NT2/D1 (cell line): ENCODE measurements at regions not wholly inside any gene's neighbourhood (a gene's known extent, or its start where the extent isn't known, plus 50 kb on each side); places are given as distances from the start of the nearest gene placed in this dataset.
"Not testable (repeated sequence)": the region's sequence is repeated elsewhere in the genome, so short reads cannot be mapped to it uniquely, and the experiment has no call there.

ENCODE experiments used
- DNase-seq: peaks from one replicate; pipeline ENCODE4 v3.0.0-alpha.2; 2011; ENCODE audit warnings: low read depth, low spot score
- H3K27me3 ChIP-seq: 2 replicates; pipeline ENCODE4 v1.6.0; 2011; ENCODE audit warnings: mild to moderate bottlenecking; ENCODE audit not compliant: insufficient read length, insufficient read depth
- H3K36me3 ChIP-seq: 2 replicates; pipeline ENCODE4 v1.6.1; 2011; ENCODE audit warnings: mild to moderate bottlenecking, low read length, mixed read lengths; ENCODE audit not compliant: insufficient read depth, insufficient read length
- H3K4me1 ChIP-seq: 2 replicates; pipeline ENCODE4 v1.5.1; 2011; ENCODE audit not compliant: insufficient read depth, insufficient read length
- H3K4me3 ChIP-seq: 2 replicates; pipeline ENCODE4 v1.5.1; 2011; ENCODE audit warnings: low read depth; ENCODE audit not compliant: insufficient read length
- H3K9ac ChIP-seq: 2 replicates; pipeline ENCODE4 v1.6.0; 2011; ENCODE audit warnings: low read depth; ENCODE audit not compliant: insufficient read length
- H3K9me3 ChIP-seq: 2 replicates; pipeline ENCODE4 v1.5.1; 2011; ENCODE audit warnings: mild to moderate bottlenecking, low read length; ENCODE audit not compliant: insufficient read depth
- SUZ12 ChIP-seq: IDR thresholded peaks from 2 replicates; pipeline ENCODE4 v1.6.1; 2011; ENCODE audit not compliant: insufficient read length, insufficient read depth; ENCODE audit errors: extremely low read depth
- YY1 ChIP-seq: IDR thresholded peaks from 2 replicates; pipeline ENCODE4 v1.6.1; 2011; ENCODE audit not compliant: insufficient read length, insufficient read depth
- ZNF274 ChIP-seq: IDR thresholded peaks from 2 replicates; pipeline ENCODE4 v1.6.1; 2011; ENCODE audit warnings: mild to moderate bottlenecking, low read depth, low read length

DNA sequence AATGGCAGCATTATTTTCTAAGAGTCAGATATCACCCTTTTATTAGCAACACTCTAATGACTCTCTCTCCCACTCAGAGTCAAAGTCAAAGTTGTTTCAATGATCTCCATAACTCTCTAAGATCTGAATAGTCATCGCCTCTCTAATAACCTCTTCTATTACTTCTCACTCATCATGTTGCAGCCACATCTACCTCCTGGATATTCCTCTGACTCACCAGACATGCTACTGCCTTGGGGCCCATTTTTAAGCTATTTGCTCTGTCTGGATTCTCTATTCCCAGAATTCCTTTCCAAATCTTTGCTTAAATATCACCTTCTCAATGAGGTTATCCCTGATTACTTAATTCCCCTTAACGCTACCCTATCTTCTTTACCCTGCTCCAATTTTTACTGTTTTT, 391.8 kb upstream of the MAGEB16 start:
- no peak overlapping the region for H3K4me3 ChIP-seq
- no peaks in the 10 kb centered on the region for H3K36me3 ChIP-seq
- TF ChIP-seq YY1 = no peak
- TF ChIP-seq SUZ12 = no peak
- no peak for TF ChIP-seq ZNF274
- no peaks in the 10 kb centered on the region for H3K27me3 ChIP-seq
- H3K9ac ChIP-seq = no peak overlapping the region
- no peaks in the 10 kb centered on the region for H3K9me3 ChIP-seq
- H3K4me1 ChIP-seq = no peaks in the 10 kb centered on the region
- no peak for DNase-seq

GRCh38 chrX:35416782-35417181, 381.4 kb upstream of the MAGEB16 start:
- no peak for TF ChIP-seq ZNF274
- no peak for TF ChIP-seq SUZ12
- no peak for TF ChIP-seq YY1
- Histone ChIP-seq H3K36me3 (no peaks in the 10 kb centered on the region), H3K4me1 (no peaks in the 10 kb centered on the region), H3K9me3 (no peaks in the 10 kb centered on the region), H3K27me3 (no peaks in the 10 kb centered on the region), H3K4me3 (no peak overlapping the region), H3K9ac (no peak overlapping the region)
- DNase-seq = no peak

GRCh38 chrX:35432056-35432455, 366.1 kb upstream of the MAGEB16 start:
- H3K4me1 ChIP-seq = no peaks in the 10 kb centered on the region
- DNase-seq = no peak
- H3K9me3 ChIP-seq = peaks cover 13% of the 10 kb centered on the region
- TF ChIP-seq YY1 (no peak), ZNF274 (no peak), SUZ12 (no peak)
- H3K4me3 ChIP-seq = no peak overlapping the region
- H3K9ac ChIP-seq = no peak overlapping the region
- no peaks in the 10 kb centered on the region for H3K36me3 ChIP-seq
- no peaks in the 10 kb centered on the region for H3K27me3 ChIP-seq

DNA sequence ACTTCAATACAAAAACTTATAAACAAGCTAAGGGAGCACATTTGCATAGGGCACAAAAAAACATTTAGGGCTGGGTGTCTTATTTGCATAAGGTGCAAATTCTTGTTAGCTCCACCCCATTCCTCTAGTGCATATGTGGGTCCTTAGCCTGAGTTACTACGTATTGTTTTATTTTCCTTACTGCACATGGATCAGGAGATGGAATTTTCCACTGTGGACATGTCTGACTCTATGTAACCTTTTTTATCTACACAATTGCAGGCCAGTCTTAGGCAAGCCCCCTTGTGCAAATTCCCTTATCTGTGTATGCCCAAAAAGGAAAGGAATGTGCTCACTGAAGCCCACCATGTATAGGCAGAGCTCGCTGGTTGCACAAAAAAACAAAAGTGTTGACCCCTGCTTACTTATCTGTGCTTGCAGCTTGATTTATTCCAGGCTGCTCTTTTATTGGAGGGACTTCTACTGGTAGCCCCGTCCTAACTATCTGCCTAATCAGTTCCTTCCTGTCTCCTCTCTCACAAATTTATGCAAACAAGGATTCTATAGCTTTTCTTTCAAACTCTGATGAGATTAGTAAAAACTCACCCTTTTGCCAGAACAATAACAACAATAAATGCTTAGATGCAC, 359.0 kb upstream of the MAGEB16 start:
- no peak for DNase-seq
- H3K9ac ChIP-seq = no peak overlapping the region
- H3K36me3 ChIP-seq = no peaks in the 10 kb centered on the region
- H3K4me3 ChIP-seq = no peak overlapping the region
- H3K9me3 ChIP-seq = peaks cover 45% of the 10 kb centered on the region
- H3K4me1 ChIP-seq = no peaks in the 10 kb centered on the region
- TF ChIP-seq YY1 = no peak
- no peak for TF ChIP-seq ZNF274
- no peak for TF ChIP-seq SUZ12
- no peaks in the 10 kb centered on the region for H3K27me3 ChIP-seq

DNA sequence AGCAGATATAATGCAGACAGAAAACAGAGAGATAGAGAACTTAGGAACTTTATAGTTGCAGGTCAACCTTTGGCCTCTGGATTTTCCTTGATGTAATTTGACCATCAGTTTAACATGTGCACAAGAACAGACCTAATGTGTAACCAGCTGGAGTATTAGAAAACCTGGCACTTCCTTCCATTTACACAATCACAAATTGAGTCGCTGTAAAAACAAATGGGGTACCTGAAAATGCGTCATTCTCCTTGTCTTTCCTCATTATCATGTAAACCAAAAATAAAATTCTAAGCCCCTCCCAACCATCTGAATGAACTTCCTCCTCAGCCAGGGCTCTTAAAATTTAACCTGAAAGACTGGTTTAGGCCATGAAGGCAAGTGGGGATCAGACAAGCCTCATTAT, 358.4 kb upstream of the MAGEB16 start:
- H3K36me3 ChIP-seq = no peaks in the 10 kb centered on the region
- no peak overlapping the region for H3K9ac ChIP-seq
- H3K4me3 ChIP-seq = no peak overlapping the region
- no peak for DNase-seq
- H3K4me1 ChIP-seq = no peaks in the 10 kb centered on the region
- no peak for TF ChIP-seq ZNF274
- TF ChIP-seq YY1 = no peak
- TF ChIP-seq SUZ12 = no peak
- H3K9me3 ChIP-seq = peaks cover 45% of the 10 kb centered on the region
- H3K27me3 ChIP-seq = no peaks in the 10 kb centered on the region

GRCh38 chrX:35442421-35442820, 355.7 kb upstream of the MAGEB16 start:
- H3K9ac ChIP-seq = no peak overlapping the region
- no peaks in the 10 kb centered on the region for H3K36me3 ChIP-seq
- H3K4me1 ChIP-seq = no peaks in the 10 kb centered on the region
- H3K4me3 ChIP-seq = no peak overlapping the region
- H3K9me3 ChIP-seq = peaks cover 28% of the 10 kb centered on the region
- DNase-seq = no peak
- TF ChIP-seq SUZ12 = no peak
- no peak for TF ChIP-seq ZNF274
- TF ChIP-seq YY1 = no peak
- no peaks in the 10 kb centered on the region for H3K27me3 ChIP-seq

DNA sequence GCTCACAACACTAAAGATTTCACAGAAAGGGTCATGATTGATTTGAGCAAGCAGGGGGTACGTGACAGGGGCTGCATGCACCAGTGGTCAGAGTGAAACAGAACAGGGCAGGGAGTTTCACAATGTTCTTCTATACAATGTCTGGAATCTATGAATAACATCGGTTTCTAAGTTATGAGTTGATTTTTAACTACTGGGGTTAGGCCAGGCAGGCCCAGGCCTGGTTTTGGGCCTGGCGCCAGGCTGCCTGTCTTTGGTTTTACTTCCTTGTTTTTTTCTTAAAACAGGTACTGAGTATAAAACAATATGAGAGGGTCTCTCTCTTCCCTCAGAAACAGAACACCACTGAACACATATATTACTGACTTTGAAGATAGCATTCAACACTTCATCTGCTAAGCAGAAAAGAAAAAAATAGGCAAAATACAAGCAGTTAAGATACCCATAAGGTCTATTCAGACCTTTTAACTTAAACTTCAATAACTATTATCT, 355.0 kb upstream of the MAGEB16 start:
- not testable (repeated sequence) for H3K4me3 ChIP-seq, H3K36me3 ChIP-seq, DNase-seq, H3K27me3 ChIP-seq, H3K9ac ChIP-seq, H3K4me1 ChIP-seq
- peaks cover 22% of the 10 kb centered on the region for H3K9me3 ChIP-seq
